GM21360 (cell line): ENCODE measurements at regions not wholly inside any gene's neighbourhood (a gene's known extent, or its start where the extent isn't known, plus 50 kb on each side); places are given as distances from the start of the nearest gene placed in this dataset.

ENCODE experiments used
- ATAC-seq: cut with Tn5 transposase; IDR thresholded peaks from one replicate; pipeline ENCODE4 v1.9.1; 2021; ENCODE audit warnings: mild to moderate bottlenecking, moderate library complexity; ENCODE audit not compliant: unreplicated experiment

DNA sequence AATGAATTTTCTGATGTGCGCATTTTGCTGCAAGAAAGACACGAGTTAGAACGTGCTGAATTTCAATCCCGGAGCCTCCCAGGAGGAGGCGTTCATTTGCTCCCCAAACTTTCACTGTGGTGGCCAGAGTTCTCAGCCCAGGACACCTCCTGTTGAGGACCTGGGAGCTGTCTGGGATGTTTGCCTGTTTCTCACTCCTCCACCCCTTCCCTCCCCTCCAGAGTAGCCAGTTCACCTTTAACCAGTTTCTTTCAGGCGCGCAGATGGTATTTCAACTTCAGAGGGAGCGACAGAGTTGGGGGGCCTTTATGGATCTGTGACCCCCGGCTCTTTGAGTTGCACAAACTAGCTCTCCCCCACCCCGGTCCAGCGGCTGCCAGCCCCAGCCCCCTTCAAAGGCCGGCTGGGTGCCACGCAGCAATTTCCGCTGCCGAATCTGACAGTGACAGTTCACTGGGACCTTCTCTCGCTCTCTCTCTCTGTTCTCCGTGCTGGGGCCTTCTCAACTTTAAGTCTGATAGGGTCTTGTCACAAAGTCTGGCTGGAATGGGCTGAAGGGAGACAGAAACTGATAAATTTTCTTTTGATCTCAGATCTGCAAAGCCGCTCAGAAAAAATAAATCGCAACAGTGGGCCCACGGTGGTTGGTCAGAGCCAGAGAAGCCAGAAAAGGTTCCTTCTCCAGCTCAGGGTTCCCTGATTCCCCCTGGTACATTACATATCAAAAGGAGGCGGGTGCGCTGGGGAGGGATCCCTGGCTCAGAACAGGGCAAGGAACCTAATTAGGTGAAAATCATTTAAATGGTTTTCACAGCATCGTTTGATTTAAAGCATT, 100.0 kb upstream of the STX18 start:
- no peak for ATAC-seq

DNA sequence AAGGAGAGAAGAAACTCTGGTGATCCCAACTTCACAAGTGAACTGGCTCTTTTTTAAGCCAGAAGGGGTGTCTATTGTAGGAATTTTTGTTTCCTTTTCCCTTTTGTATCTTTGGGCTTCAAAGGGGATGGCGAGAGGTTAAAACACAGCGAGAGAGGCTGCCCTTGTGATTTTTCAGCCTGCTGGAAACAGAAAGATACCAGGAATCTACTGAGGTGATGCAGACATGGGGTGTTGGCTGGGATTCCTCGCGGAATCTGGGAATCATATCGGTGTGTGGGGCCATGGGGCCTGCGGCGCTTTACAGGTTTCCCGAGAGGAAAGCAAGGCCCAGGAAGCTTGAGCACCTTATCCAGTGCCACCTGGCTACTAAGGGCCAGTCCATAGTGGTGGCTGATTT, 99.4 kb upstream of the STX18 start:
- ATAC-seq: no peak

DNA sequence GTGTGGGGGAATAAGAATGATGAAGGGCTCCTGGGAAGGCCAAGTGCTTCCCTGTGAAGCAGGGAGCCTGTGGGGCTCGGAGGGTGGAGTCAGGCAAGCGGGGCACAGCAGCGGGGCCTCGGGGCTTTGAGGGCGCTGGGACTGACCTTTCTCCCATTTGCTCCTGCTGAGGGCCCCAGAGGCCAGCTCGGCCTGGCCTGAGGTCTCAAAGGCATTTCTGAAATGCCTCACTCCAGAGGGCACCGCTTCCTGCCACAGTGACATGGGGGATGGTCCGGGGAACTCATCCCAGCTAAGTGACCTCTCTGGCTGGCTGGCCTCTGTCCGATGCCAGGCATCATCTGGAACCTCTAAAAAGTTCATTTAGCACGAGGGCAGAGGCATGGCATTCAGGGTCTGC, 98.8 kb upstream of the STX18 start:
- ATAC-seq: no peak

DNA sequence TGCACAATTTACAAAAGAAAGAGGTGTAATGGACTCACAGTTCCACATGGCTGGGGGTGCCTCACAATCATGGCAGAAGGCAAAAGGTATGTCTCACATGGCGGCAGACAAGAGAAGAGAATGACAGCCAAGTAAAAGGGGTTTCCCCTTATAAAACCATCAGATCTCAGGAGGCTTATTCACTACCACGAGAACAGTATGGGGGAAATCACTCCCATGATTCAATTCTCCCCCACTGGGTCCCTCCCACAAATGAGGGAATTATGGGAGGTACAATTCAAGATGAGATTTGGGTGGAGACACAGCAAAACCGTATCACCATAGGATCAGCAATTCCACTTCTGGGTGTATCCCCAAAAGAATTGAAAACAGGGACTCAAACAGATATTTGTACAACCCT, 97.5 kb upstream of the STX18 start:
- ATAC-seq: no peak

DNA sequence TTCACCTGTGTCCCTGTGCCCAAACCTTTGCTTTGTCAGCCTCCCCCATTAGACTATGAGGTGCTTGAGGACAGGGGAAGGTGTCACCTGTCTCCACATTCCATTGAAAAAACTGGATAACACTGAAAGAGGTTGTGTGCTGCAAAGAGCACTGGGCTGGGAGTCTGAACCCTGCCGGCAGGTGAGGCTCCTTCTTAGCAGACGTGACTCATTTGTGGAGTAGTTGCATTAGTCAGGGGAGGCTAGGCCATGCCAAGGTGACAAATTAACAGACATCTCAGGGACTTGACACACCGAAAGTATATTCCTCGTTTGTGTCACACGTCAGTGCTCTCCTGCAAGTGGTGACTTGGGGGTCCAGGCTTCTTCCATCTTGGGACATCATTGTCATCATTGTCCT, 95.9 kb upstream of the STX18 start:
- ATAC-seq: peak; percentile 52

- no peak for ATAC-seq
Observed at GRCh38 chr4:4633431-4633830, 91.6 kb upstream of the STX18 start.

DNA sequence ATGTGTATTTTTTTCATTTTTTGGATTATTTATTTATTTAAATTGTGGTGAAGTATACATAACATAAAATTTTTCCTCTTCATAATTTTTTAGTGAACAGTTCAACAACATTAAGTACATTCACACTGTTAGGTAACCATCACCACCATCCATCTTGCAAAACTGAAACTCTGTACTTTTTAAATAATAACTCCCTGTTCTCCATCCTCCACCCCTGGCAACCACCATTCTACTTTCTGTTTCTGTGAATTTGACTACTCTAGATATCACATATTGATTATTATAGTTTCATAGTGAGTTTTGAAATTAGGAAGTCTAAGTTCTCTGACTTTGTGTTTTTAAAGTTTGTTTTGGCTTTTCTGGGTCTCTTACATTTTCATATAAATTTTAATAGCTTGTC, 89.3 kb upstream of the STX18 start:
- ATAC-seq: peak; percentile 81

DNA sequence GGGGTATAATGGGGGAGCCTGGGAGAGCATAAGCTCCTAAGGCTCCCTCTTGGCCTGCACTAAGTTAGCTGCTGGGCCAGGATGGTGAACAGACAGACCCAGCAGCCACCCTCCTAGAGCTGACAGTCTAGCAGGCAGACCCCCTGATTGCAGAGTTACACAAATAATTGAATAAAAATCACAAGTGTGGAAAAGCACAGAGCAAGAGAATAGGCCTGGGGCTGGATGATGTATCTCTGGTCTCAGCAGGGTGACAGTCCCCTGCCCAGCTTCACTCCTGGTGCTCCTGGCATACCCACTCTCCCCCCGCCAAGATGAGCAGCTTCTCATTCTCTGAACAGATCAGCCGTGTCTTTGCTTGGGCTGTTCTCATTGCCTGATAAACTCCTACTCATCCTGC, 86.1 kb upstream of the STX18 start:
- ATAC-seq: no peak

GRCh38 chr4:4627111-4627510, 85.3 kb upstream of the STX18 start:
- ATAC-seq: no peak

DNA sequence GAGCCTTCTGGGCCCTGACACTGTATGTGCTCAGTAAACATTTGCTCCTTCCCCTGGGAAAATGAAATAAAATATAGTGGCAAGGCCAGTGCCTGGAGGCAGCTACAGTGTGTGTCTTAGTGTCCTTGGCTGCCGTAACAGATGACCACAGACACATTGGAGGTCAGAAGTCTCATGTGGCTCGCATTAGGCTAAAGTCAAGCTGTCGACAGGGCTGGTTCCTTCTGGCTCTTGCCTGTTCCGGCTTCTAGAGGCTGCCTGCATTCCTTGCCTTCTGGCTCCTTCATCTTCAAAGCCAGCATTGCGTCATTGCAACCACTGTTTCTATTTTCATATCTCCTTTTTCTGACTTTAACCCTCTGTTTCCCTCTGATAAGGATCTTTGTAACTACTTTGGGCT, 83.6 kb upstream of the STX18 start:
- ATAC-seq: no peak

DNA sequence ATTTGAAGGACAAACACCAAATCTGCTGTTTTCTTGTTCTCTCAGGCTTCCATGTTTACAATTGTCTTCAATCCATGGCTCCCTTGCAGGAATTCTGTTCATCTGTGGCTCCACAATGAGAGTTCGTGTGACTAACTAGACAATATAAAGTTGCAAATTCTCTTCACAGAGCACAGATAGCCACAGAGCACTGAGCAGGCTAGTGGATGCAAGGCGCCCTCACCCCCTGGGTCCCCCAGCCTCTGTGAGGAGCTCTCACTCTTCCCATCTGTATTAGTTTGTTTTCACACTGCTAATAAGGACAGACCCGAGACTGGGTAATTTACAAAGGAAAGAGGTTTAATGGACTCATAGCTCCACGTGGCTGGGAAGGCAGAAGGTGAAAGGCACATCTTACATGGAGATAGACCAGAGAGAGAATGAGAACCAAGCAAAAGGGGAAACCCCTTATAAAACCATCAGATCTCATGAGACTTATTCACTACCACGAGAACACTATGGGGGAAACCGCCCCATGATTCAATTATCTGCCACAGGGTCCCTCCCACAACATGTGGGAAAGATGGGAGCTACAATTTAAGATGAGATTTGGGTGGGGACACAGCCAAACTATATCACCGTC, 82.5 kb upstream of the STX18 start:
- ATAC-seq: no peak

GRCh38 chr4:4619821-4620220, 78.0 kb upstream of the STX18 start:
- no peak for ATAC-seq

DNA sequence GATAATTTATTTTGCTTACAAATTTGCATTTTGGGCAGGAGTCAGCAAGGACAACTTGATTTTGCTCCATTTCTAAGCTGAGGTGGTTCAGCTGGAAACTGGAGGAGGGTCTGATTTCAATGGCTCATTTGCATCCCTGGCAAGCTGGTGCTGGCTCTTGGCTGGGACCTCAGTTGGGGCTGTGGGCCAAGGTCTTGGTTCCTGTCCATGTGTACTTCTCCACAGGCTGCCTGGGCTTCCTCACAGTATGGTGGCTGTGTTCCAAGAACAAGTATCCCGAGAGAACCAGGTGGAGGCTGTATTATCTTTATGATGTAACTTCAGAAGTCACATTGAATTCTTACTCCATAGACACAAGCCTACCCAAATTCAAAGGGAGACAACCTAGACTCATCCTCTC, 77.0 kb upstream of the STX18 start:
- no peak for ATAC-seq

- no peak for ATAC-seq
Observed at GRCh38 chr4:4614925-4615678, 73.3 kb upstream of the STX18 start.

- no peak for ATAC-seq
Observed at GRCh38 chr4:4613641-4614286, 71.9 kb upstream of the STX18 start.

- ATAC-seq: no peak
Observed at GRCh38 chr4:4613126-4613465, 71.2 kb upstream of the STX18 start.

DNA sequence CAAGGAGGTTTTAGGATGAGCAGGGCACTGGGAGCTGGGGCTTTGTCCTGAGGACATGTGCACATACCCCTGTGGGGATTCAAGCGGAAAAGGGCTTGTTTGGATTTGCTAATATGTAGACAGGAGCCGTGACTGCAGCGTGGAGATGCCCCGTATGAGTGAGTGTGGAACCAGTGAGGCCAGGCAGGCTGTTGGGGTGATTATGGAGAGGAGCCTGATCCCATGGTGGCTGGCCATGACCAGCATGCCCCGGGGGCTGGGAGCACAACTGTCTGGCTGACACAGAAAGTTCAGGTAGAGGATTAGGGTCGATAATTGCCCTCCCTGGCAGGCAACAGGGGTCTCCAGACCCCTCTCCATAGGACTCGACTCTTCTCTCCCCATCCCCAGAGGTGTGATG, 68.8 kb upstream of the STX18 start:
- ATAC-seq: no peak

DNA sequence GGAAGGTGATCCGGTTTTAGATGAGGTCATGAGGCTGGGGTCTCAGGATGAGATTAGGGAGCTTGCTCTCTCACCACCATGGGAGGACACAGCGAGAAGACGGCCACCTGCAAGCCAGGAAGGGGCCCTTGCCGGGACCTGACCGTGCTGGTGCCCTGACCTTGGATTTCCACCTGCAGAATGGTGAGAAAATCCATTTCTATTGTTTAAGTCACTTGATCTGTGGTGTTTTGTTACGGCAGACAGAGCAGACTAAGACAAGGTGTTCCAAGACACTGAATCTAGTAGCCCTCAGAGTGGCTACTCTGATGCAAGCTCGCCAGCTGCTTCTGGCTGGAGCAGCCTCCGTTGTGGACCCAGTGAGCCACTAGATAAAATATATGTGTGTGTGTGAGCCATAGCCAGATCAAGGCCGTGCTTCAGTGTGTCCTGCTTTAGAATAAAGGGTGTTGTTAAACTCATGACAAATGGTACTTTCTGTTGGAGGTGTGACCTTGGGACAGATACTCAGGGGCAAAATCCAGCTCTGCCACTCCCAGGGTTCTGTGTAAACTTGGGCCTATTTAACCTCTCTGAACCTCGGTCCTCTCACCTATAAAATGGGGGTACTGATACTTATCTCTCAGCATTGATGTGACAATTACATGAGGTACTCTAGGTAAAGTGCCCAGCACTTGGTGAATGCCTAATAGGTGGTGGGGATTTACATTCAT, 67.9 kb upstream of the STX18 start:
- ATAC-seq: no peak

DNA sequence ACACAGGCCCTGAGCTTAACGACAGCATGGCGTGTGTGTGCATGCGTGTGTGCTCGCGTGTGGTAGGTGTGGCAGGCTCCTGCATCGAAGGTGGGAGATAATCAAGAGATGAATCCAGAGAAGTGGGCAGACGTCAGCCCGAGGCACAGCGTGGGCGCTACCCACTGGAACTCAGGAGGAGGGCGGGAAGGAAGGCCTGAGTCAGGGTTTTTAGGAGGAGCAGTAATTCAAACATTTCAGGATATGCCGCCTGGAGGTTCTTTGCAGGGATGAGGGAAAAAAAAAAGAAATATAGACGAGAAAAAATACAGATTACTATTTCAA, 66.3 kb upstream of the STX18 start:
- no peak for ATAC-seq

GRCh38 chr4:4607336-4608213, 65.7 kb upstream of the STX18 start:
- no peak for ATAC-seq
